ENCODE measurements at regions not wholly inside any gene's neighbourhood (a gene's known extent, or its start where the extent isn't known, plus 50 kb on each side); places are given as distances from the start of the nearest gene placed in this dataset.
A peak's percentile ranks its signal among the peaks of the same experiment; 100 is the strongest.

GRCh38 chr10:101301111-101301731 is 52.7 kb upstream of the BTRC start:
- no peak overlapping the region for H3K27ac ChIP-seq (ENCODE audit: low read depth in 2 of 2, low read length in 2 of 2)
- H3K4me3 ChIP-seq (ENCODE audit: low read length in 3 of 3) = no peak overlapping the region
- no peaks in the 10 kb centered on the region for H3K9me3 ChIP-seq (ENCODE audit: control insufficient read depth in 2 of 3, insufficient read depth in 1 of 3, low read length in 3 of 3)
- H3K4me1 ChIP-seq (ENCODE audit: control insufficient read depth in 2 of 3, insufficient read depth in 2 of 3, low read depth in 1 of 3, low read length in 3 of 3) = peaks cover 0 to 2% (median 0%) of the 10 kb centered on the region in 3 donors
- H3K9ac ChIP-seq (ENCODE audit: low read length in 3 of 3) = no peak overlapping the region
- intact Hi-C loops (cut with DNase I) = no loop called here
- FAIRE-seq (no peak), DNase-seq (peak in 2 of 5 donors; percentile 25 to 37)
- no peaks in the 10 kb centered on the region for H3K27me3 ChIP-seq (ENCODE audit: control insufficient read depth, insufficient read depth, low read length)
- TF ChIP-seq CTCF (IDR thresholded peaks at IDR 0.05; ENCODE audit: borderline replicate concordance, extremely low read depth, insufficient read depth) = peak; percentile 40
- no peaks in the 10 kb centered on the region for H3K36me3 ChIP-seq (ENCODE audit: control insufficient read depth in 2 of 3, insufficient read depth in 3 of 3, low read length in 3 of 3)

GRCh38 chr10:101303087-101303703 is 50.8 kb upstream of the BTRC start:
- Histone ChIP-seq H3K4me3 (ENCODE audit: low read length in 3 of 3) (no peak overlapping the region), H3K27me3 (ENCODE audit: control insufficient read depth, insufficient read depth, low read length) (no peaks in the 10 kb centered on the region), H3K9ac (ENCODE audit: low read length in 3 of 3) (no peak overlapping the region), H3K27ac (ENCODE audit: low read depth in 2 of 2, low read length in 2 of 2) (no peak overlapping the region), H3K9me3 (ENCODE audit: control insufficient read depth in 2 of 3, insufficient read depth in 1 of 3, low read length in 3 of 3) (no peaks in the 10 kb centered on the region), H3K36me3 (ENCODE audit: control insufficient read depth in 2 of 3, insufficient read depth in 3 of 3, low read length in 3 of 3) (no peaks in the 10 kb centered on the region), H3K4me1 (ENCODE audit: control insufficient read depth in 2 of 3, insufficient read depth in 2 of 3, low read depth in 1 of 3, low read length in 3 of 3) (no peaks in the 10 kb centered on the region)
- DNase-seq = peak in 1 of 5 donors; percentile 46
- intact Hi-C loops (cut with DNase I) = no loop called here
- no peak for TF ChIP-seq CTCF (IDR thresholded peaks at IDR 0.05; ENCODE audit: borderline replicate concordance, extremely low read depth, insufficient read depth)
- no peak for FAIRE-seq
